ENCODE measurements at regions not wholly inside any gene's neighbourhood (a gene's known extent, or its start where the extent isn't known, plus 50 kb on each side); places are given as distances from the start of the nearest gene placed in this dataset.

- TF ChIP-seq, protein P1, sequence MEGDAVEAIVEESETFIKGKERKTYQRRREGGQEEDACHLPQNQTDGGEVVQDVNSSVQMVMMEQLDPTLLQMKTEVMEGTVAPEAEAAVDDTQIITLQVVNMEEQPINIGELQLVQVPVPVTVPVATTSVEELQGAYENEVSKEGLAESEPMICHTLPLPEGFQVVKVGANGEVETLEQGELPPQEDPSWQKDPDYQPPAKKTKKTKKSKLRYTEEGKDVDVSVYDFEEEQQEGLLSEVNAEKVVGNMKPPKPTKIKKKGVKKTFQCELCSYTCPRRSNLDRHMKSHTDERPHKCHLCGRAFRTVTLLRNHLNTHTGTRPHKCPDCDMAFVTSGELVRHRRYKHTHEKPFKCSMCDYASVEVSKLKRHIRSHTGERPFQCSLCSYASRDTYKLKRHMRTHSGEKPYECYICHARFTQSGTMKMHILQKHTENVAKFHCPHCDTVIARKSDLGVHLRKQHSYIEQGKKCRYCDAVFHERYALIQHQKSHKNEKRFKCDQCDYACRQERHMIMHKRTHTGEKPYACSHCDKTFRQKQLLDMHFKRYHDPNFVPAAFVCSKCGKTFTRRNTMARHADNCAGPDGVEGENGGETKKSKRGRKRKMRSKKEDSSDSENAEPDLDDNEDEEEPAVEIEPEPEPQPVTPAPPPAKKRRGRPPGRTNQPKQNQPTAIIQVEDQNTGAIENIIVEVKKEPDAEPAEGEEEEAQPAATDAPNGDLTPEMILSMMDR (IDR thresholded peaks at IDR 0.05), result no peak
- DNase-seq, result no peak
- H3K36me3 Mint-ChIP-seq (ENCODE audit: low read depth), result no peaks in the 10 kb centered on the region
- no peaks in the 10 kb centered on the region for H3K27me3 Mint-ChIP-seq (ENCODE audit: insufficient read depth)
- H3K9me3 Mint-ChIP-seq, result peaks cover 9% of the 10 kb centered on the region
- no peak overlapping the region for H3K4me3 Mint-ChIP-seq
- H3K27ac Mint-ChIP-seq, result no peak overlapping the region
- no peaks in the 10 kb centered on the region for H3K4me1 Mint-ChIP-seq (ENCODE audit: low read depth)
Observed at GRCh38 chr13:68030152-68030809, 800.1 kb upstream of the PCDH9 start.

- H3K27ac Mint-ChIP-seq, result no peak overlapping the region
- H3K4me3 Mint-ChIP-seq, result no peak overlapping the region
- H3K27me3 Mint-ChIP-seq (ENCODE audit: insufficient read depth), result no peaks in the 10 kb centered on the region
- peaks cover 9% of the 10 kb centered on the region for H3K9me3 Mint-ChIP-seq
- no peaks in the 10 kb centered on the region for H3K36me3 Mint-ChIP-seq (ENCODE audit: low read depth)
- DNase-seq, result no peak
- TF ChIP-seq, protein P1 (IDR thresholded peaks at IDR 0.05), result no peak
- no peaks in the 10 kb centered on the region for H3K4me1 Mint-ChIP-seq (ENCODE audit: low read depth)
Observed at GRCh38 chr13:68028701-68029100, 798.6 kb upstream of the PCDH9 start.

DNA sequence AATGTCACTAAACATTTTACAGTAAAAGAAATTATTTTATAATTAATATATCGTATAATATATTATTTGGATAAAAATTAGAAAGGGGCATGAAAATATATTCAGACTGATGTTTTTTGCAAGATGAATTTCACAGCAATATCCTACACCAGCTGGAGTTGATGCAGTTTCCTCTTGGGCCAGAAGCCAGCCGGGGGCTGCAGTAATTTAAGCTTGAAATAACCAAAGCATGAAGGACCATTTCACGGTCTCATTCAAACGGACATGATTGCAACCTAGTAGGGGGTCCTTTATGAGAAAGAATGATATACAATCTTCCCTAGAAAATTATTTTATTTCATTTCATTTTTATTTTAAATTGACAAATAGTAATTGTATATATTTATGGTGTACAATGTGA is 797.2 kb upstream of the PCDH9 start:
- Mint-ChIP-seq H3K27ac (no peak overlapping the region), H3K27me3 (ENCODE audit: insufficient read depth) (no peaks in the 10 kb centered on the region), H3K4me3 (no peak overlapping the region), H3K4me1 (ENCODE audit: low read depth) (no peaks in the 10 kb centered on the region), H3K9me3 (peaks cover 17% of the 10 kb centered on the region), H3K36me3 (ENCODE audit: low read depth) (no peaks in the 10 kb centered on the region)
- no peak for DNase-seq
- TF ChIP-seq, protein P1 (IDR thresholded peaks at IDR 0.05), result no peak

DNA sequence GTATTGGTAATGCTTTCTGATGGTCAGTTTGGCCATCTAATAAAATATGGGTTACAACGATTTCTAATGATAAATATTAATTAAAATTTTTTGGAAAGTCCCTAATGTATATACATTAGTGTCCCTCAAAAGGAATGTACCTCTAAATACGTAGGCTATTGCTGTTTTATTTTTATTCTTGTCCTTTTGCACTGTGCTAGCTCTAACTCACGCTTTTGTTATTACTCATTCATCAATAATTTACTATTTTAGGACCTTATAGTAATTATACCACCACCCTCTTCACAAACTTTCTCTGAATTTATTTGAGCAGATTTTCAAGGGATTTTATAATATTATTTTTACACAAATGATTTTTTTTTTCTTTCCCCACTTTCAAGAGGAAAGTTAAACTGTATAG is 795.9 kb upstream of the PCDH9 start:
- H3K27me3 Mint-ChIP-seq (ENCODE audit: insufficient read depth), result no peaks in the 10 kb centered on the region
- H3K27ac Mint-ChIP-seq, result no peak overlapping the region
- TF ChIP-seq, protein P1 (IDR thresholded peaks at IDR 0.05), result no peak
- H3K4me3 Mint-ChIP-seq, result no peak overlapping the region
- no peaks in the 10 kb centered on the region for H3K4me1 Mint-ChIP-seq (ENCODE audit: low read depth)
- peaks cover 27% of the 10 kb centered on the region for H3K9me3 Mint-ChIP-seq
- no peaks in the 10 kb centered on the region for H3K36me3 Mint-ChIP-seq (ENCODE audit: low read depth)
- DNase-seq, result no peak

DNA sequence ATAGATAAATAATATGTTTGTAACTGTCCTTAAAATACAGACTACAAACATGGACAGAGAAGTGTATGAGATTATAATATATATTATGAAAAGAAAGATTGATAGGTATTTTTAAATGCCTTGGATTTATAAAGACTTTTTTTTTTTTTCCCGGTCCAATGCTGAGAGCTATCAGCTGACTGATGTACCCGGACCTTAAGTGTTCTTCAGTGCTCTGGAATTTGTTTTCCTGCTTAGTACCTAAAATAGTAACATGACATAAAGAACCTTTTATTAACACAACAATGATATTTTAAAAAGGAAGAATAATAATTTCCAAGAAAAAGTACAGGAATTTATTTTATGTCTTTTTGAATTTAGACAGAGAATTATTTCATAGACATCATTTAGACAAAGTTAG is 795.5 kb upstream of the PCDH9 start:
- no peak overlapping the region for H3K4me3 Mint-ChIP-seq
- no peaks in the 10 kb centered on the region for H3K27me3 Mint-ChIP-seq (ENCODE audit: insufficient read depth)
- DNase-seq, result no peak
- no peak overlapping the region for H3K27ac Mint-ChIP-seq
- H3K4me1 Mint-ChIP-seq (ENCODE audit: low read depth), result no peaks in the 10 kb centered on the region
- TF ChIP-seq, protein P1 (IDR thresholded peaks at IDR 0.05), result no peak
- no peaks in the 10 kb centered on the region for H3K36me3 Mint-ChIP-seq (ENCODE audit: low read depth)
- peaks cover 31% of the 10 kb centered on the region for H3K9me3 Mint-ChIP-seq
